Femur (tissue), 1 donor: ENCODE measurements at regions not wholly inside any gene's neighbourhood (a gene's known extent, or its start where the extent isn't known, plus 50 kb on each side); places are given as distances from the start of the nearest gene placed in this dataset.
A peak's percentile ranks its signal among the peaks of the same experiment; 100 is the strongest.

Experiments used
- DNase-seq: peaks from one replicate; pipeline ENCODE4 v3.0.0-alpha.2; 2017

DNA sequence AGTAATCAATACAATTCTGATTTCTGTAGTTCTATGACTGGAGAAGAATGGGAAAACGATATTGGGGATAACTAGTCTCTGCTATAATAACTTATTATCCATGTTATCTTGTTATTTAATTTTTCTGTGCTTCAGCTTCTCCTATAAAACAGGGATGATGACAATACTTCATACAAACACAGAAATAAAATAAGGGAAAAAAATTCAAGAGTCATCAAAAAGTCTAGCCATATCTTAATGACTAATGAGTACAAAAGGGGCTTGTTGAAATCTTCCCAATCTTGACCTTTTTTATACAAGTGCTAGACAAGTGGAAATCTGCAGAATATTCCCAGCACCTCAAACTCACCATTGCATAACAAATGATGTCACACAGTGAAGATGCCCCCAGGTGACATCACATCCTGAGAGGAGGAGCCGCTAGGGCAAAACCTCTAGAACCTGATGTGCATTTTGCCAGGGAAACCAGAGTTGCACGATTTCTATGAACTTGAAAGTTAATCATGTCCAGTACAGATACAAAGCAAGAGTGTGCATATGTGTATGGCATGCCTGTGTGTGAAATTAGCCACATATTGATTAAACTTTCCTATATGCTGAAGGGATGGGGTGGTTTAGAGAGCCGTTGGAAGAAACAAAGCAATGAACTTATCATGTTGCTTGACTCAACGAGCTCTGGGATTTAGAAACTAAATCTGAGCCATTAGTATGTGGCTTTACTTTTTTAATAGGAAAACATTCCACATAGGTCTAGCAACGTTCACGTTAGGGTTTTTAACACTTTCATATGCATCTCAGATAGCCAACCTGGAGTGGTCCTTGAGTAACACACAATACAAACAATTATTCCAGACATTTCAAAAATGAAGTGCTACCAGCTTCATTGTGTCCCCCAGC is 278.9 kb downstream of the SLC4A3 start:
- no peak for DNase-seq

DNA sequence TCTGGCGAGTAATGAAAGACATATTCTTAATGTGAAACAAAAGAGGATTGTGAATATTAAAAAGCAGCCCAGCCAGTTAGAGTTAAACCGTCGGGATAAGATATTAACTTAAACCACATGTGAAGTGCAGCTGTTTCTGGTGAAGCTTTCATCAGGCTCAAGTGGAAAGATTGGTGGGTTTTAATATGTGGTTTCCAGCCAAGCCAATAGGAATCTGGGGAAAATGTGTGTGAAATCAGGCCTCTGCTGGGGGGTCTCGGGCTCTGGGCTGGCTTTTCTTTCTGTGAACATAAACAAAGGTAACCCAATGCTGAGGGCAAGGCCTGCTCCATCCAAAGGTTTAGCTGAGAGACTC is 279.6 kb downstream of the SLC4A3 start:
- DNase-seq, result peak; percentile 56

DNA sequence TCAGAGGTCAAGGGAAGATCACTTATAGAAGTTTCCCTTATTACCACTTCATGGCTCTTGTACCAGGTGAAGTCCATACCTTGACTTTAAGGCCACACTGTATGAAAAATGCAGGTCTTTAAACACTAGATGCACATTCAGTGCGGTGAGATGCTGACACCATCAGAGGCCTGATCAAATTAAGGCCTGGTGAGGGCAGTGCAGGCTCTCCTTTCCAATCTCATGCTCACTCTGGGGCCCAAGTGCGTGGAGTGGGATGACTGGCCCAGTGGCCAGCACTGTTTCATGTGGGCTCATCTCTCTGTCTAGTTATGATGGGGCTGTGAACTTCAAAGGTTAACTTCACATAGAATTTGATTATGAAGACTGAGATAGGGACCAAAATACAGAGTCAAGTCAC is 281.1 kb downstream of the SLC4A3 start:
- DNase-seq, result no peak

DNA sequence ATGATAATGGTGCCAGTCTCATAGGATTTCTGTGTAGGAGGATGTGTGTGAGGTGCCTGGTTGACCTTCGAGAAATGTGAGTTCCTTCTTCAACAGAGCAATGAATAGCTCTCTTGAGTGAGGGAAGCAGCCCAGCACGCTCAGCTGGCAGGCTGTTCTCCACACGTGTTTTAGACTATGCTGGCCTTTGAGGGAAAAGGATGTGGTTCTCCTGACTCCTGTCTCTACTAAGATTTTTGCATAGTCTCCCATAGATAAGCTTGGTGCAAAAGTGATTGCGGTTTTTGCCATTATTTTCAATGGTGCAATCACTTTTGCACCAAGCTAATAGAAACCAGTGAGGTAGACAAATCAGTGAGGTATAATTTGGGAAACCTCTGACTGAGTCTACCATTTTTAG is 284.1 kb downstream of the SLC4A3 start:
- no peak for DNase-seq

DNA sequence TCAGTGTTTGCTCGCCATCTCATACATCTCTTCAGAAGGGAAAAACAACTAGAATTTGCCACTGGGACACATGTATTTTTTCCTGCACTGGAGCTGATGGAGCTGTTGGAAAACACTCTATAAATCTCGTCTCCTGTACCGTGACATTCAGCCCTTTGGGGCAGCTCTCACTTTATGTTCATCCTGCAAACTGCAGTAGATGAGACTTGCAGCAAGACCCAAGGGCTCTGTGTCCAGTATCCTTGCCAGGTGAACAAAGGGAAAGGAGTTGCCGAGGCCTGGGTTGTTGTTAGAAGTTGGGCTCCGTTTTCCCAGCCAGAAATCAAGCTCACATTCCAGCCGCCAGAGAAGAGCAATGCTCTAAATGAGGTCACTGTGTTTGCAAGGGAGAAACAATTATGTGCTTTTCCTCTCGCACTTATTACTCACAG is 285.1 kb downstream of the SLC4A3 start:
- DNase-seq, result peak; percentile 90

DNA sequence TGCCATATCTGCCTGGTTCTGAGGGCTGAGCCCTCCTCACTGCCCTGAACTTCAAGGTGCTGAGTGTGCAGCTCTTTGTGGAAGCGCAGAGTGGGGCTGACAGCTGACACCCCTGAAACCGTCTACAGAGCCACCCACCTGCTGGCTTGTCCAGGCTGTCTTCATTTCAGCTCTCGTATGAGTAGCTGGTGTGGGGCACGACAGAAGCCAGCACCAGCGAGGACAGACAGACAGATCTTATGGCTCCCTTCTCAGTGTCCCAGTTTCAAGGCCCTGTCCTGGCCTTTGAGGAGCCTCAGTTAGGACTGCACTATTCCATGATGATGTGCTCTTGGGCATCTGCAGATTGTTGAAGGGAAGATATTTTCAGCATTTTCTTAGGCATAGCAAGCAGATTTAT is 287.1 kb downstream of the SLC4A3 start:
- no peak for DNase-seq

DNA sequence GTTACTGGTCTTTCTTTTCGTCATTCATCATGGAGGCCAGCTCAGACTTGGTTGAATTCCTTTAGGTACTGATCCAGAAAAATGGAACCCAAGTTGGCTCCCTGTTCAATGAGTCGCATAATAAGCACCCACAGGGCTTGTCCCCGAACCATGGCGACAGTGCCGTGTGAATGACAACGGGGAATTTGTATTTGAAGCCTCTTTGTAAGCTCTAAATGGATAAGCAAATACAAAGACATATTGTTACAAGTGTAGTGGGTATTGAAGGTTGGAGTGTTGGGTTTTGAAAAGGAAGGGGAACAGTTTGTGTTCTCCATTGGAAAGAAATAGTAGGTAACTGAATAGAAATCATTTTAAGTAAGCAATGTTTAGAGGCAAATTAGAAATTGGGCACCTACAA is 288.9 kb downstream of the SLC4A3 start:
- DNase-seq, result no peak

DNA sequence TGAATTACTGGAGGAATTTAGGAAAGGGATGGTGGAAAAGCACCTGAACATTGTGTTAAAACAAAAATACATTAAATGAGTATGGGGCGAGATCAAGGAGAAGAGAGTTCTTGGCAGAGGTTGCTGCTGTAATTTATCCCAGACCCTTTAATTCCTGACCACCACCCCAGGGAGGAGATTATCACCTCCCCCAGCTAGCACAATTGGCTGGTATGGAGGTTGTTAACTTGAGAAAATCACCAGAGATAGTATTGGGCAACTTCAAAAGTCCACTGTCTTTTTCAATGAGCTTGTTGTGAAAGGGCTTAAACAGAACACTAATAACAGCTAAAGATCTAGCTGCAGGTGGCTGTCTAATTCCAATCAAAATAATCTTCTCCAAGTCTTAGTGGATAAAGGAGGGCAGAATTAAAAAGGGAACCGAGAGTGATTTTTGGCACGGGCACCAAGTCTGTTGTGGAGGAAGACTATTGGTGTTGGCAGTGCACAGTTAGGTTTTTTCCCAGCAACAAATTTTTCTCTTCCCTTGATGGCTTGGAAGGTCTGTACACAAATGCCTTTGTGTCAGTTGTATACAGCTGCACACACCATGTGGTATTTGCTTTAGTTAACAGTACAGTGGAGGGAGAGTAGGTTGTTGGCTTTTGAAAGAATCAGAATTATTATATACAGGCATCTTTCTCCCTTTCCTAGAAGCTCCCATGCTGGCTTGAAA is 289.5 kb downstream of the SLC4A3 start:
- no peak for DNase-seq

DNA sequence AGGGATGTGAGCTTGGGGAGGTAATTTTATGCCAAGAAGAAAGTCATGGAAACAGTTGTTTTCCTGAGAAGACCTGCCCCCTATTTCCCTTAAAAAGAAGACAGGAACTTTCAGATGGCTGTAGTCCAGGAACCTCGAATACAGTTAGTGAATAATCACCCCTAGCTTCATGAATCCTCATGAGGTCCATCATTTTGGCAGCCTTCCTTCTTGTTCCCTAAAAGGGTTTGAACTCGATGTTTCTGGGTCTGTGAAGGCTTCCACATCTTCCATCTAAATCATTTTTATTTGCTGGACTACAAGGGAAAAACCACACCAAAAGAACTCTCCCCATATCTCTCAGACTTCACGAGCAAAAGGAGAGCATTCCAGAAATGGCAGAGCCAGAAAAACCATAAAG is 290.8 kb downstream of the SLC4A3 start:
- peak; percentile 31 for DNase-seq

DNA sequence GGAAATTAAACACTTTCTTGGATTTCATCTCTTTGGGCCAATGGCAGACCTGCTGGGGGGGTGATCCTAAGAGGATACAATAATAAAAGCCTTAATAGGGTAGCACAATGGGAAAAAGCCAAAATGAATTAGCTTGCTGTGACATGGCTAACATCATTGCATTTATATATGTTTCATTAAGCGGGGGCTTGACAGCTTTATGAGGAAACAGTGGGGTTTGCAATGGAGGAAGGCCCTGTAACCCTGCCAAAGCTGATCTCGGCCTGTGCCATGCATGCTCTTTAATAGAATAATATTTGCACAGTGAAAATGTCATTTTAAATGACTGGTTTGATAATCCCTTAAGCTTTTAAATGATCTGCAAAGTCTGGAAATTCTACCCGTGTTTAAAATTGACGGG is 291.5 kb downstream of the SLC4A3 start:
- DNase-seq, result no peak

DNA sequence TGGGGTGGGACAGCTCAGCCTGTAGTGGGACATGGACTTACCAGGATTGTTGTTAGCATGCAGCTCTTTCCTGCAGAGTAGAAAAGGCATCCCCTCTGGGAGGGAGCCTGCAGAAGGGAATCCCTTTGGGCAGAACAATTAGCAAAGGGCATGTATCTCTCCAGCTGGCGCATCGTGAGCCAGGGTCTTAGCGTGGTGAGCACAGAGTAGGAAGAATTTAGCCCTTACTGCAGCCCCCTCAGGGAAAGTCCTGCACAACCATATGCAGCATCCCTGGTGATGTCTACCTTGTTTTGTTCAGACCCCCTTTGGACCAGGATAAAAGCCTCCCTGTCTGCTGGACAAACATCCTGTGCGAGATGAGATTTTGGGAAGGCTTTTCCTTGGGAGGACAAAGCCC is 292.1 kb downstream of the SLC4A3 start:
- DNase-seq, result no peak

DNA sequence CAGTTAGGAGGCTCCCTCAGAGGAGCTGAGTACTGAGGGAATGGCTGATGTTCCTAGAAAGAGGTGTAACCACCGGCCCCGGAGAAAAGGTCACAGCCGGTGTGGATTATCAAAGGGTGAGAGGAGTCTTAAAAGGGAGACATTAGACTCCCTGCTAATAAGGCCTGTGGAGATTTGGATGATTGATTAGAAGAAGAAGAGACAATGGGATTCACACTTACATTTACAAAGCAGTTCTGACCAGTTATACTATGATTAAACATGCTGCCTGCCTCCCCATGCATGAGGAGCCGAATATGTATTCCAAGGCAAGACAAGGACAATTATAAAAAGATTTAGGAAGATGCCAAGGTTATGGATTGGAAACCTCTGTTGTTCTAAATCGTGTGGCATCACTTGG is 302.4 kb downstream of the SLC4A3 start:
- DNase-seq, result no peak

DNA sequence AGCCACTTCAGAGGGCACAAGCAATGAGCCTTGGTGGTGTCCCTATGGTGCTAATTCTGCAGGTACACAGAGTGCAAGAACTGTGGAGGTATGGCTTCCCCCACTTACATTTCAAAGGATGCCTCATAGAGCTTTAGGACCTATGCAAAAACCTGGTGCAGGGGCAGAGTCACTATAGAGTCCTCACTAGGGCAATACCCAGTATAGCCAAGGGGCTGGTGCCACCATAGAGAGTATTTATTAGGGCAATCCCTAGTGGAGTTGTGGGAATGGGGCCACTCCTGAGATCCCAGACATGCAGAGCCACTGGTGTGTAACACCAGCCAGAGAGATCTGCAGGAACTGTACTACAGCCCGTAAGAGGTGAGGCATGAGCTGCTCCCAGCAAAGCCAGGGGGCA is 312.2 kb downstream of the SLC4A3 start:
- DNase-seq, result no peak

DNA sequence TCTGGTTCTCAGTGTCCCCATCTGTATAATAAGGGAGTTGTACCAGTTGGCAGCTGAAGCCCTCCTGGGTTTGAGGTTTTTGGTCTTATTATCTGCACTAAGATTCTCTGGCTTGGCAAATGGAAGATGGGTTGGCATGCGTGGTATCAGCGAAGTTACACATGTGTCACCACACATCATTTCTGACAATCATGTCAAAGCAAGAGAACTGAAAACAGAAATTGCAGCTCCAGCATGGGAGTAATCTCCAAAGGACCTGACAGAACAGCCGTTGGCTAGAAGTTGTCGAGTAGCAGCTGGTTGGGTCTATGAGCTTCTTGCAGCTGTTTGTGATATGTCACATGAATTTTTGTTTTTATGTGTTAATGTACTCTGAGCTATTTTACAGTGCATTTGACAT is 317.4 kb downstream of the SLC4A3 start:
- DNase-seq, result peak; percentile 48

DNA sequence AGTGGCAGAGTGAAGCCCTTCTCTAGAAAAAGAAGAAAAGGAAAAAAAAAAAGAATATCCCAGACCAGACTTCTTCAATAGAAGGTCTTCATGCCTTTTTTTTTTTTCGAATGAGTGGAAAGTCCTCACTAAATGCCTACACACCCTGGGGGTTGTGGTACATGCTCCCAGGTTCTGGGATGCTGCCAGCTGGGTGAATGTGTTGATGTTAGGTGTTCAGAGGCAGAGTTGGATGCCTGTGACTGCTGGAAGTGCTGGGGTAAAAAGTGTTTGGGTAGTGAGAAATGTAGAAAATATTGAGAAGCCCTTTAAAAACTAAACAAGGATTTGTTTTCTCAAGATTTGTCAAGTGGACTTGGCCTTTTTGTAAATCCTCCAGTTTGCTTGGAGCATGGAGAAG is 318.6 kb downstream of the SLC4A3 start:
- no peak for DNase-seq

DNA sequence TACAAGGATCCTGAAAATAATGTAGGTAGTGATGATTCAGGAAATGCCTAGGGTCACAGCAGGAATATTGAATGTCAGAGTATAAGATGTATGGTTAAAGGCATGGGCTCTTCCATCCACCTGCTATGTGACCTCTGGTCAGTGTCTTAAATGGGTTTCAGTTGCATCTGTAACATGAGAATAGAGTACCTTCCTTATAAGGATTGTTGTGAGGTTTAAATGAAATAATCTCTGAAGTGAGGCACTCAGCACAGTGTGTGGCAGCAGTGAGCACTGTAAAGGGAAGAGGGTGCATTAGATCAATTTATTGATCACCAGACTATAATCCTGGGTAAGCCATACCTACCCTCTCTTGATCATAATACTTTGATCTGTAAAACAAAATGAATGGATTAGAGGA is 319.1 kb downstream of the SLC4A3 start:
- no peak for DNase-seq

DNA sequence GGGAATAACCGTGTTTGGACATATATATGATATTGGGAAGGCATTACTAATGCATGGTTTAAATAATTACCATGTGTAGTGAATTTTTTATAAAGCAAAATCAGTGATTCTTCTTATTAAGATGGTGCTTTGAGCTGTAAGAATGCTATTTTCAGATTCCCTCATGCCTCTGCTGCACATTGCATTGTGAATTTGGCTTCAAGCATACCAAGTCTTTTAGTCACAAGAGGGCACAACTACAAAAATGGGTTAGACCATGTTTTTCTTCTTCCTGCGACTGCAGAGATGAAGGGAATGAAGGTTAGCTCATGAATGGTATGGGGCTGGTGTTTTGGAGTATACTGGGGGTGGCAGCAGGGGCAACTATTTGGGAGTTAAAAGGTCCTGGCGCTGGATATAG is 320.1 kb downstream of the SLC4A3 start:
- DNase-seq, result no peak

DNA sequence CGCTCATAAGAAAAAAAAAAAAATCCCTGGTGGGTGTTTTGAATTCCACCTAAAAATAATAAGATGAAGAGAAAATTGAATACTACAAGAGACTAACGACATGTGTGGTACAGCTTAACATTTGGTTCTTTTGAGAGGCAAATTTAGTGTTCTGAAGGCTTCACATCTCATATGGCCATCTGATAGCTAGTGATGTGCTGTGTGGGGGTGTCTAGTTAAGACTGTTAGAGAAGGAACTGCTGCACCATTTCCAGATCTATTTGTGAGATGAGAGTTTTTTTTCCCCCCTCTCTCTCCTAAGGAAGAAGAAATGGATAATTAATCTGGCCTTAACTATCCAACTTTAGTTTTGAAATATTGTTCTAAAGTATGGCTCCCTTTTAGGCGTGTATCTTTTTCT is 321.6 kb downstream of the SLC4A3 start:
- DNase-seq, result no peak

DNA sequence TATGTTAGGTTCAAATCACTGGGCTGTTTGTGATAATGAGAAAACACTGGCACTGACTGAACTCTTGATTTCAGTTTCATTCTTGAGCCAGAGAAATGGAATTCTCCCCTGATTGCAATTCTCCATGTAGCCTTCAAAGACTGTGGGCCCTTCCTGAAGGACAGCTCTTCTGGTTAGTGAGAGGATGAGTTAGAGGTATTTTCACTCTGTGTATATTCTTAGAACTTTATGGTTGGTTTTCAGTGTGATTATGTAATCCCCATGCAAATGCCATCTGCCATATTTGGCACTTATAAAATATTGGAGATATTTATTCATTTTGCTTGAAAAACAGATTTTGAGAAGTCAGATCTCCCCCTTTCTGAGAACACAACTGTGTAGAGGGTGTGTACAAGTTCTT is 323.7 kb downstream of the SLC4A3 start:
- DNase-seq, result no peak

DNA sequence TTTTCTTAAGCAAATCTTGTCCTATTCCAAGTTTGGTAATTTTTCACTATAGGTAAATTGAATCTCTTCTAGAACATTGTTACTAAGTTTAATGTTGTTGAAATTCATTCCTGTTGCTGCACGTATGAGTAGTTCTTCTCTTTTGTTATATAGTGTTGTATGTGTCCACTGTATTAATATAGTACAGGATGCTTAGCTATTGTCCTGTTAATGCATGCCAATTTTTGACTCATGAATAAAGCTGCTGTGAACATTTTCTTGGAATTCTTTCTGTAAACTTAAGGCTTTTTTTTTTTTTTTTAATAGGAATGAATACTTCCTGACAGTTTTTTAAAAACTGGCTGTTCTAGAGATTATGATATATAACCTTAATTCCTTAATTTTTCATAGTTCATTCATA is 326.9 kb downstream of the SLC4A3 start:
- DNase-seq, result no peak

DNA sequence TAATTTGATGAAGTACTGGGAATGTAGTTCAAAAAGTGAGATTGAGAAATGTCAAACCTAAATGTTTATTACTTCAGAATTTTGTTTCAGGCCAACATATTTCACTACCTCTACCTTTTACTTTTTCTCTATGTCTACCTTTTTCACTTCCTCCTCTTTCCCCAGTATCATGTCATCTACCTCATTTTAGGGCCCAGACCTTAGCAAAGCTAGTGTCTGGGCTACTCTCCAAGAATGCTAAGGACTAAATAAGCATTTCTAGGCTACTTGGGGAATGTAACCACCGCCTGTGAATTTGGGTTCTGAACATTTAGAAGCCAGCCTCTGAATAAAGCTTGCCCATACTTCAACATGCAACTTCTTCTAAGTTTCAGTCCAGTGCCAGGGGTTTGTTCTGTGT is 330.4 kb downstream of the SLC4A3 start:
- DNase-seq, result no peak

DNA sequence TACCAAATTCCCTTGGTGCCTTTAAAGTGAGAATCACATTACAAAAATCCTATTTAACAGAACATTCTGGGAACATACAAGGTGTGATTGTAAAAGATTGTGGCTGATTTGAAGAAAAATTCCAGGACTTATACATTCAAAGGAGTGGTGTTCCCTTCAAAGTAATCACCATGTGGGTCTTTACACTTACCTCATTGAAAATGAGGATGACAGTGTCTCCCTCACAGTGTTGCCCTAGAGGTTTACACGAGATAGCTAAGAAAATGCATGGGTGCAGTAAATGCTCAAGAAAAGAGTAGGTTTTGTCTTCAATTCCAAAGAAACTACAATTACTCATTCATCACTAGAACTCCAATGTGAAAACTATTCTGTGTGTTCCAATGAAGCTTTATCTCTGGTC is 331.5 kb downstream of the SLC4A3 start:
- no peak for DNase-seq

DNA sequence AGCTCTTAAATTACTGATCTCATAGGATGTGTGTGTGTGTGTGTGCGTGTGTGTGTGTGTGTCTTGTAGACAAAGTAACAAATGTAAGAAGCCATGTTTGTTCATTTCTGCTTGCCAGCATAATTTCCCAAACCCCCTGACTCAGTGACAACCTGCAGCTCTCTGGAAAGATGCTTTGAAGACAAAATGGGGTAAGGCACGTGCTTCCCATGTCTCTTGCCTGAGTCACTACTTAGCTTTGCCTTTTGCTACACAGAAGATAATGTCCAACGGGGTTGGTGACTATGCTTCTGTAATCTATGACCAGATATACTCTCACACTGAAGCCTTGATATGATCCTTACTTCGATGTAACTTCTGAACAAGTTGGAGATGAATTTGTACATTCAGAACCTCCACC is 332.0 kb downstream of the SLC4A3 start:
- no peak for DNase-seq

DNA sequence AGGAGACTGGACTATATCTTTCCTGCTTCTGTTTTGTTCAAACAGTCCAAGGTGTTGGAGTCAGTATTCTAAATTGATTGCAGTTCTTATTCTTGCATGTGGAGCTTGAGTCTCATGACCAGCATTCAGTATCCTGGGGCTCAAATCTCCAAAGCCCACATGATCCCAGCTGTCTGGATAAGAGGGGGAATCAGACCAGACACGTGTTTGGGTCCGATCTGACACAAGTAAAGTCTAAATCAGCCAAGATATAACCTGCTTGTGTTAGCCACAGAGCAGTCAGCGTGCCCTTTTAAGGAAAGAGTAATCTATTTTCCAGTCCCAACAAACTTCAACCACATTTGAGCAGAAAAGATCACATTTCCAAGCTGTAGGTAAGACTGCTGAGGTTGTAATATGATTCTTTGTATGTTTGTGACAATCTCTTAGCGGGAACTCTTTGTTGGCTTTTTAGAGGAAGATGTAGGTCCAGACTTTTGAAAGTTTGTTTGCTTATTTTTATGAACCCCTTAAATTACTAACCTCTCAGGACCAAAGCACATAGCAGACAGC is 334.6 kb downstream of the SLC4A3 start:
- no peak for DNase-seq
